Psoas muscle (tissue), 7 donors: ENCODE measurements at regions not wholly inside any gene's neighbourhood (a gene's known extent, or its start where the extent isn't known, plus 50 kb on each side); places are given as distances from the start of the nearest gene placed in this dataset.

ENCODE experiments used
- ATAC-seq, 4 donors: fragments of 200-7000 bp; cut with Tn5 transposase; one replicate each; pipeline ENCODE4 v1.9.1; 2020; ENCODE audit warnings: moderate library complexity in 3 of 4, mild to moderate bottlenecking in 2 of 4
- DNase-seq, 2 donors: peaks; one replicate each; pipeline ENCODE4 v3.0.0-alpha.2; 2020
- H3K27ac ChIP-seq: fragments of 200-600 bp; one replicate; pipeline ENCODE4 v1.8.0; 2022
- H3K27me3 ChIP-seq, 3 donors: fragments of 200-600 bp in 1 of 3; one replicate each; pipeline versions ENCODE4 v1.6.1 to v1.8.0; 2013 to 2022; ENCODE audit warnings: low read length in 2 of 3, mild to moderate bottlenecking in 2 of 3, moderate library complexity in 1 of 3; ENCODE audit not compliant: insufficient read depth in 3 of 3
- H3K36me3 ChIP-seq, 2 donors: fragments of 200-600 bp in 1 of 2; one replicate each; pipeline versions ENCODE4 v1.6.1 to v1.8.0; 2013 to 2022; ENCODE audit warnings: low read depth in 1 of 2, mild to moderate bottlenecking in 1 of 2, moderate library complexity in 1 of 2; ENCODE audit not compliant: insufficient read depth in 1 of 2
- H3K4me1 ChIP-seq: fragments of 200-600 bp; one replicate; pipeline ENCODE4 v1.8.0; 2022
- H3K4me3 ChIP-seq: fragments of 200-600 bp; one replicate; pipeline ENCODE4 v1.8.0; 2022; ENCODE audit warnings: mild to moderate bottlenecking
- H3K9me3 ChIP-seq: fragments of 200-600 bp; one replicate; pipeline ENCODE4 v1.8.0; 2022
- CTCF ChIP-seq: fragments of 200-600 bp; IDR thresholded peaks from one replicate; pipeline ENCODE4 v1.8.0; 2022; ENCODE audit warnings: antibody characterized with exemption
- WGBS, 3 donors: extraction: QIAGEN DNeasy Blood & Tissue Kit; methylation state at CpG; one replicate each; pipeline versions ENCODE4 v1.1.6 to v1.1.7; 2013; 5-methylcytosine and 5-hydroxymethylcytosine counted together
- intact Hi-C, 2 donors: fragments of 100-400 bp; cut with DNase I; formaldehyde crosslinking; loops; one replicate each; pipeline versions ENCODE4 v1.11.0 to v1.14.2; 2022
- donor health status: healthy with polysubstance abuse.
- donor health status: DM: no; HTN: no; CAD: no; lungs with moderate emphysema.
- donor health status: Bipolar disorder and iron deficiency.
- donor health status: healthy.
- donor health status: DM: yes; HTN: yes; CAD: no.
- donor health status: DM: no; HTN: no; CAD: no.
- donor health status: DM: yes; HTN: yes; CAD: no.

GRCh38 chr9:135216236-135216635 lies 128.8 kb downstream of the OLFM1 start:
- no peak for TF ChIP-seq CTCF
- Histone ChIP-seq H3K9me3 (no peaks in the 10 kb centered on the region), H3K36me3 (no peaks in the 10 kb centered on the region), H3K4me3 (no peak overlapping the region), H3K27ac (no peak overlapping the region), H3K4me1 (no peaks in the 10 kb centered on the region), H3K27me3 (peaks cover 0 to 76% (median 17%) of the 10 kb centered on the region in 3 donors)
- intact Hi-C loops = no loop called here
- ATAC-seq = no peak
- peak in 1 of 2 donors; percentile 29 for DNase-seq
- 71 to 79% (median 75%) methylated on average over 7 of the region's 7 CpGs for WGBS, 3 donors

- ATAC-seq (no peak), DNase-seq (peak in 1 of 2 donors; percentile 48)
- TF ChIP-seq CTCF = no peak
- Histone ChIP-seq H3K36me3 (no peaks in the 10 kb centered on the region), H3K4me3 (no peak overlapping the region), H3K4me1 (no peaks in the 10 kb centered on the region), H3K27me3 (peaks cover 0 to 79% (median 17%) of the 10 kb centered on the region in 3 donors), H3K27ac (no peak overlapping the region), H3K9me3 (no peaks in the 10 kb centered on the region)
- intact Hi-C loops = no loop called here
- 21 to 26% (median 23%) methylated on average over 22 of the region's 22 CpGs for WGBS, 3 donors
Observed at GRCh38 chr9:135216791-135217441, 129.4 kb downstream of the OLFM1 start.

- Histone ChIP-seq H3K36me3 (no peaks in the 10 kb centered on the region), H3K4me3 (no peak overlapping the region), H3K4me1 (no peaks in the 10 kb centered on the region), H3K27ac (no peak overlapping the region), H3K27me3 (peaks cover 0 to 72% (median 17%) of the 10 kb centered on the region in 3 donors), H3K9me3 (no peaks in the 10 kb centered on the region)
- no peak for TF ChIP-seq CTCF
- intact Hi-C loops = no loop called here
- DNase-seq (peak in 1 of 2 donors; percentile 10), ATAC-seq (no peak)
- 50 to 71% (median 61%) methylated on average over 5 of the region's 5 CpGs for WGBS, 3 donors
Observed at GRCh38 chr9:135217836-135218235, 130.4 kb downstream of the OLFM1 start.

GRCh38 chr9:135218331-135219225 lies 131.1 kb downstream of the OLFM1 start:
- intact Hi-C loops = no loop called here
- no peaks in the 10 kb centered on the region for H3K36me3 ChIP-seq

More at GRCh38 chr9:135218331-135219225, 131.1 kb downstream of the OLFM1 start:
- H3K27ac ChIP-seq = no peak overlapping the region
- 9 to 13% (median 10%) methylated on average over 27 of the region's 27 CpGs for WGBS, 3 donors
- H3K4me1 ChIP-seq = no peaks in the 10 kb centered on the region
- H3K27me3 ChIP-seq = peaks cover 0 to 69% (median 17%) of the 10 kb centered on the region in 3 donors
- no peak for TF ChIP-seq CTCF
- no peaks in the 10 kb centered on the region for H3K9me3 ChIP-seq
- ATAC-seq (no peak), DNase-seq (peak in 1 of 2 donors; percentile 55)
- no peak overlapping the region for H3K4me3 ChIP-seq
